C4-2B (cell line): ENCODE measurements at regions not wholly inside any gene's neighbourhood (a gene's known extent, or its start where the extent isn't known, plus 50 kb on each side); places are given as distances from the start of the nearest gene placed in this dataset.

Source experiments
- H3K27ac ChIP-seq: fragments of 450-650 bp; 2 replicates; pipeline ENCODE4 v1.5.1; 2017
- CTCF ChIP-seq: fragments of 450-650 bp; conservative IDR thresholded peaks from 2 replicates; pipeline ENCODE4 v1.5.1; 2017; ENCODE audit warnings: mild to moderate bottlenecking
- ZFX ChIP-seq: fragments of 450-650 bp; IDR thresholded peaks from 2 replicates; pipeline ENCODE4 v1.6.1; 2017

- no peak overlapping the region for H3K27ac ChIP-seq
- no peak for TF ChIP-seq CTCF
- no peak for TF ChIP-seq ZFX
Observed at GRCh38 chr1:71345491-71345890, 264.7 kb upstream of the ZRANB2 start.

GRCh38 chr1:71343686-71344416 lies 263.0 kb upstream of the ZRANB2 start:
- TF ChIP-seq CTCF, result peak; percentile 50
- no peak for TF ChIP-seq ZFX
- H3K27ac ChIP-seq, result no peak overlapping the region

GRCh38 chr1:71339238-71339637 lies 258.4 kb upstream of the ZRANB2 start:
- no peak overlapping the region for H3K27ac ChIP-seq
- TF ChIP-seq CTCF, result no peak
- no peak for TF ChIP-seq ZFX

GRCh38 chr1:71330991-71331390 lies 250.2 kb upstream of the ZRANB2 start:
- no peak overlapping the region for H3K27ac ChIP-seq
- TF ChIP-seq ZFX (no peak), CTCF (no peak)

- no peak overlapping the region for H3K27ac ChIP-seq
- TF ChIP-seq CTCF (no peak), ZFX (no peak)
Observed at GRCh38 chr1:71324671-71325267, 243.9 kb upstream of the ZRANB2 start.

- no peak overlapping the region for H3K27ac ChIP-seq
- TF ChIP-seq CTCF, result no peak
- no peak for TF ChIP-seq ZFX
Observed at GRCh38 chr1:71312545-71312944, 231.7 kb upstream of the ZRANB2 start.

GRCh38 chr1:71311376-71311775 lies 230.5 kb upstream of the ZRANB2 start:
- no peak overlapping the region for H3K27ac ChIP-seq
- TF ChIP-seq ZFX, result no peak
- TF ChIP-seq CTCF, result no peak
